Small intestine (tissue), 7 donors: ENCODE measurements at regions not wholly inside any gene's neighbourhood (a gene's known extent, or its start where the extent isn't known, plus 50 kb on each side); places are given as distances from the start of the nearest gene placed in this dataset.
A peak's percentile ranks its signal among the peaks of the same experiment; 100 is the strongest.

ENCODE experiments used
- DNase-seq, 2 donors: peaks; one replicate each; pipeline versions ENCODE4 v3.0.0 to v3.0.0-alpha.2; 2013
- FAIRE-seq: peaks from 2 replicates; lab custom pipeline; 2012; peaks lifted over from hg19 to GRCh38; lab: Jason Lieb, UNC
- H3K27ac ChIP-seq, 3 donors: one replicate each; pipeline ENCODE4 v1.5.1; 2013; ENCODE audit warnings: low read length in 2 of 3, mild to moderate bottlenecking in 2 of 3, control low read depth in 1 of 3, inconsistent platforms in 1 of 3, low read depth in 1 of 3, moderate library complexity in 1 of 3
- H3K27me3 ChIP-seq, 3 donors: one replicate each; pipeline ENCODE4 v1.6.1; 2013; ENCODE audit warnings: low read length in 3 of 3, inconsistent platforms in 1 of 3; ENCODE audit not compliant: control insufficient read depth in 3 of 3, insufficient read depth in 3 of 3
- H3K36me3 ChIP-seq, 3 donors: one replicate each; pipeline ENCODE4 v1.6.1; 2013; ENCODE audit warnings: low read length in 3 of 3, inconsistent platforms in 1 of 3, low read depth in 1 of 3, mild to moderate bottlenecking in 1 of 3, moderate library complexity in 1 of 3; ENCODE audit not compliant: control insufficient read depth in 3 of 3, insufficient read depth in 2 of 3
- H3K4me1 ChIP-seq, 3 donors: one replicate each; pipeline ENCODE4 v1.6.1; 2013; ENCODE audit warnings: low read length in 2 of 3, inconsistent platforms in 1 of 3, low read depth in 1 of 3, mild to moderate bottlenecking in 1 of 3, moderate library complexity in 1 of 3; ENCODE audit not compliant: control insufficient read depth in 3 of 3, insufficient read depth in 2 of 3
- H3K4me3 ChIP-seq, 3 donors: one replicate each; pipeline ENCODE4 v1.5.1; 2013; ENCODE audit warnings: low read length in 3 of 3, control low read depth in 1 of 3, inconsistent platforms in 1 of 3, low read depth in 1 of 3, mild to moderate bottlenecking in 1 of 3, moderate library complexity in 1 of 3
- H3K9me3 ChIP-seq, 2 donors: one replicate each; pipeline ENCODE4 v1.6.1; 2013; ENCODE audit warnings: low read depth in 1 of 2, low read length in 1 of 2; ENCODE audit not compliant: control insufficient read depth in 2 of 2, insufficient read depth in 1 of 2
- WGBS, 3 donors: extraction: QIAGEN DNeasy Blood & Tissue Kit; methylation state at CpG; one replicate each; pipeline ENCODE4 v1.1.7; 2013; 5-methylcytosine and 5-hydroxymethylcytosine counted together
- donor health status: healthy with polysubstance abuse.
- donor health status: control.
- donor health status: control.
- donor health status: Bipolar disorder and iron deficiency.
- donor health status: healthy.

DNA sequence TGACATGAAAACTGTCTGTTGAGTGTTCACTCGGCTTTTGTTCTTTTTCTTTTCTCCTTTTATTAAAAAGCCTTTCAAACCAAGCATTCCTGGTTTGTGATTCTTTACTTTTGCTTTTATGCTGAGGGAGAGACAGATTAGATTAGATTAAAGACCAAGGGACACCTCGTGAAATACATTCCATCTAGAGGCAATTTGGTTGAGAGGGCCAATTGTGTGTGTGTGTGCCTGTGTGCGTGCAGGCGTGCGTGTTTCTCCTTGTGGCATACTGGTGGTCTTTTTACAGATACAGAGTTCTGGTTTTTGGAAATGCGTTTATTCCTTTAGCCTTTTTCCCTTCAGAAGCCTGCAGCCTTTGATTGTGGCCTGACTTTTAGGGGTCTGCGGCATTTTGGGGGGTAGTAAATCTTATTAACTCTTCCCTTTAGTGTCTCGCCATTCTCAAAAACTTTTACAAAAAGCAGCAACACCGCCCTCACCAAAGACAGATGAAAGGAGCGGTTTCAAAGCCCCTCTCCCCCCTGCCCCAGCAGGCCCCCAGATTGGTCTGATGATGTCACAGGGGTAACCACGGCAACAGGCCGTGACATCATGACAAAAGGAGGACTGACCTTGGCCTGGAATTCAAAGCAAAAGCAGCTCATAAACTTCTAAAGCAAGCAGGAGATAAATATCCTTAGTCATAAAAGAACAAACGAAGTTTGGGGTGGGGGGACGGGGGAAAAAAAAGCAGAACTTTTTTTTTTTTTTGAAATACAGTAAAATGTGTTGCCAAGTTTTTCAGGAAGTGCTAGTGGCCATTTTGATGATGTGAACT is 84.1 kb upstream of the TBX3 start:
- FAIRE-seq (no peak), DNase-seq (peak in 1 of 2 donors; percentile 17)
- no peaks in the 10 kb centered on the region for H3K9me3 ChIP-seq
- no peaks in the 10 kb centered on the region for H3K4me1 ChIP-seq
- no peaks in the 10 kb centered on the region for H3K36me3 ChIP-seq
- H3K27ac ChIP-seq = no peak overlapping the region
- 63 to 70% (median 65%) methylated on average over 14 of the region's 14 CpGs for WGBS, 3 donors
- no peak overlapping the region for H3K4me3 ChIP-seq
- no peaks in the 10 kb centered on the region for H3K27me3 ChIP-seq

DNA sequence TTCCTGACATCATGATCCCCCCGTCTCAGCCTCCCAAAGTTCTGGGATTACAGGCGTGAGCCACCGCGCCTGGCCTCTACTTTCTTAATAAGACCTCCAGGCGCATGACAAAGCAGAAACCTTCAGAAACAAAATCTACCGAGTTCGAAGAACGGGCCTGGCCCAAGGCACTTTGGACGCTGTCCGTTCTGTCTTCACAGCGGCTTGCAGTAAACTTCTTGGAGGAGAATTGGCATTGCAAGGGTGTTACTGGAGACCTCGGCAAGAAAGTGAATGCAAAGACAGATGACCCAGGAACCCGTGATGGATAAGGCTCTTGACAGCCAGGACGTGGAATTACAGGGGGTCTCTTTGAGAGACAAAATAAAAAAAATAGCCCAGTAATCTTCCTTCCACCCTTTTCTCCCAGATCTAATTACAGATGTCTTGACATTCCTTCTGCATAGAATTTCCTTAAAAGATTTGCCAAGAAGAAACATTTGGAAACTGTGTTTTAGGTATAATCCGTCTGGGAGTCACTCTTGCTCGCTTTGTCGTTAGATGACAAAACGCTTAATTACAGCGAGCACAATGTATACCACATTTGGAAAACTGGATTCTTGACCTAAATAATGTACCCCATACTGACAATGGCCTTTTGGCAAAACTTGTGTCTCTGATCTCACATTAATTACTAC is 83.2 kb upstream of the TBX3 start:
- no peak for FAIRE-seq
- no peak overlapping the region for H3K4me3 ChIP-seq
- no peaks in the 10 kb centered on the region for H3K4me1 ChIP-seq
- WGBS, 3 donors = 84 to 94% (median 89%) methylated on average over 19 of the region's 19 CpGs
- H3K36me3 ChIP-seq = no peaks in the 10 kb centered on the region
- no peaks in the 10 kb centered on the region for H3K9me3 ChIP-seq
- H3K27me3 ChIP-seq = no peaks in the 10 kb centered on the region
- no peak overlapping the region for H3K27ac ChIP-seq
- DNase-seq = no peak

DNA sequence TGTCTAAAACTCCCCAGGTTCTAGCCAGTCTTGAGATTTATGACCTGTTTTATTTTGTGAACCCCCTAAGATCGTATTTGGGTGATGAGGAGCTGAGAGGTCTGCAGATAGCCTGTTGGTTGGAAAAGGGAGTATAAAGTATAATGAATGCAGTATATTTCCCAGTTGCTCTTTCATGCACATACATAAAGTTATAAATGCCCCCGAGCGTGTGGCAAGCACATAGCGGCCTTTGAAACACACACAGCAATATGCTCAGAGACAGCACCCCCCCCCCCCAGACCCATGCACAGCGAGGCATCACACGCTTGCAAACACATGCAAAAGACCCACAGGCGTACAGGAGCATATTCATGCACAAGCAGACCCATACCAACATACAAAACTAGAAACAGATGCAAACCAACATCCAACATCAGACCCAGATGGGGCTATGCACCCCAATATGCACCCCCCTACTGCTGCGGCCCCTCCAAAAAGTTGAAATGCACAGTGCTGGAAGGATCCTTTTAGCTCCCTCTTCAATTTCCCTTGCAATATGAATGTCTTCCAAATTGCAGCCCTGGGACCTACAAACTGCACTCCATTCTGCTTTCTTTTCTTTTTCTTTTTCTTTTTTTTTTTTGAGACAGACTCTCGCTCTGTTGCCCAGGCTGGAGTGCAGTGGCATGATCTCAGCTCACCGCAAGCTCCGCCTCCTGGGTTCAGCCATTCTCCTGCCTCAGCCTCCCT is 82.2 kb upstream of the TBX3 start:
- Histone ChIP-seq H3K9me3 (no peaks in the 10 kb centered on the region), H3K27me3 (no peaks in the 10 kb centered on the region), H3K27ac (no peak overlapping the region), H3K4me3 (no peak overlapping the region), H3K4me1 (no peaks in the 10 kb centered on the region), H3K36me3 (no peaks in the 10 kb centered on the region)
- FAIRE-seq (no peak), DNase-seq (no peak)
- 87 to 88% (median 87%) methylated on average over 11 of the region's 11 CpGs for WGBS, 3 donors

DNA sequence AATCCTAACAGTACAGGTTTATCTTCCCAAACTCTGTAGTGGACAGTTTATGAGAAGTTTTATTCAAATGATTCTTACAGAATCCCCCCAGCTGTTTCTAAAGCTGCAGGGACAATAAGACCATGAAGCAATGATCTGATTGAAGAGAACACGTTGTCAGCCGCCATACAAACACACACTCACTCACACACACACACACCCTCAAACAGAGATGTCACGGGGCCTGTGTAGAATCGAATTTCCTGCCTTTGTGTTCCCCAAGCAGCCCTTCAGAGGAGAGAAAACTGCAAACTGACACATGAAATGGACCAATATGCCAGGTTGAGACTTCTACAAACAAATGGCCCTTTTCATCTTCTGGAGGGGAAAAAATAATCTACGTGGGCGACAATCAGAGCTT is 80.5 kb upstream of the TBX3 start:
- no peaks in the 10 kb centered on the region for H3K36me3 ChIP-seq
- DNase-seq (no peak), FAIRE-seq (no peak)
- no peaks in the 10 kb centered on the region for H3K9me3 ChIP-seq
- no peak overlapping the region for H3K27ac ChIP-seq
- WGBS, 3 donors = 67 to 81% (median 68%) methylated on average over 6 of the region's 6 CpGs
- no peaks in the 10 kb centered on the region for H3K4me1 ChIP-seq
- H3K4me3 ChIP-seq = no peak overlapping the region
- H3K27me3 ChIP-seq = no peaks in the 10 kb centered on the region

DNA sequence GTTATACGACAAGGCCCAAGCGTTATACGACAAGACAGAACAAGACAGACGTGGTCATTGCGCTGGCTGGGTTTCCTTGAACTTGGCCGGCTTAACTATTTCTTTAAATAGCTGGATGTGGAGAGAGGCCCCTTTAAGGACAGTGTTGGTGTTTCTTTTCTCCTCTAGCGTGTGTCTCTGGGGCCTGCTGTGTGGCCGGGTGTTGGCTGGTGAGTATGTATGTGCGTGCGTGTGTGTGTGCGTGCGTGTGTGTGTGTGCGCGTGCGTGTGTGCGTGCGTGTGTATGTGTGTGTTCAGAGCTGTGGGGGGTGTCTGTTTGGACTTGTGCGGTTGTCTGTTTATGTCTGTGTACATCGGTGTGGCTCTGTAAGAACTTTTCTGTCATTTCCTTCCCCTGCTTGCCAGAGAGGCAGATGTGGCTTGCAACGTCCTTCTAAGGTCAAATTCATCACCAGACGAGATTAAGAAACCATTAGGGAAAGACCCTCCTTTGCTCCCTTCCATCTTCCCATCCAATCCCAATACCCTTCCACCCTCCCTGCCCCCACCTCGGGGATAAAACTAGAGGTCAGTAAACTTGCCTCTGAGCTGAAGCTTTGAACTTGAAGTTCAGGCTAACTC is 78.6 kb upstream of the TBX3 start:
- Histone ChIP-seq H3K9me3 (no peaks in the 10 kb centered on the region), H3K4me3 (no peak overlapping the region), H3K27ac (peak overlapping the region in 1 of 3 donors; percentile 9), H3K4me1 (no peaks in the 10 kb centered on the region), H3K27me3 (no peaks in the 10 kb centered on the region), H3K36me3 (no peaks in the 10 kb centered on the region)
- 62 to 87% (median 77%) methylated on average over 22 of the region's 22 CpGs for WGBS, 3 donors
- DNase-seq = peak in 1 of 2 donors; percentile 26
- FAIRE-seq = no peak

DNA sequence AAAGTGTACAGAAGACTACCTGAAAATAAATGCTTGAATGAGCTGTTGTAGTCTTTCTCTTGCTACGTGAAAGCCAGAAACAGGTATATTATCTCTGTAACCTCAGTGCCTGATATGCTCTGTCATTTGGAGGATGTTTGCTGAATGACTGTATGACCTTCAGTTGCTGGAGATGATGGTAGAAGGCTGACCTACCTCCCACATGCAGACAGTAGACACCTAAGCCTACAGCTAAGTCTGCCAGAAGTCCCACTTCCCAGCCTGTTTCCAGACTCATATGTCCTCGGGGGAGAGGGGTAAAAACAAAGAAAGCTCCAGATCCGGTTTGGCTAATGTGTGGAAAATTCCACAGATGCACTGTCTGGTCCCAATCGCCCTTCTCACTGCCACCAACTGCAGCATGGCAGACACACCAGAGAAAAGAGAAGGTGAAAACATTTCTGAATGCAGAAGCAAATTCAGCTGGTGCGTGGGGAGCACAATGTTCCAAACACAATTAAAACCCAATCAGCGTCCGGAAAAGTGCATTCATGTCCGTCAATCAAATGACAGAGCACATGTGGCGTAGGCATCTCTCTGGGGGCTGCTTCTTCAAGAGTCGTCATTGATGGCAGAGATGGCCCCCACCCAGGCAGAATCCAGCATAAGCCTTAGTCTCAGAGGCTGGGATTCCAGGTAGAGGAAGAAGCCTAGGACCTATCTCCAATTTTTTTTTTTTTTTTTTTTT is 76.3 kb upstream of the TBX3 start:
- WGBS, 3 donors = 77 to 86% (median 84%) methylated on average over 10 of the region's 10 CpGs

DNA sequence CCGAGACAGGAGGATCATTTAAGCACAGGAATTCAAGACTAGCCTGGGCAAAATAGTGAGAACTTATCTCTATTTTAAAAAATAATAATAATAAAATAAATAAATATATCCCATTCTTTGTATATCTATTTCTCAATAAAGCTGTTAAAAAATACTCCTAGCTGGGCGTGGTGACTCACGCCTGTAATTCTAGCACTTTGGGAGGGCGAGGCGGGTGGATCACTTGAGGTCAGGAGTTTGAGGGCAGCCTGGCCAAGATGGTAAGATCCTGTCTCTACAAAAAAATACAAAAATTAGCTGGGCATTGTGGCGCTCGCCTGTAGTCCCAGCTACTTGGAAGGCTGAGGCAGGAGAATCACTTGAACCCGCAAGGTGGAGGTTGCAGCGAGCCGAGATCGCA is 75.7 kb upstream of the TBX3 start:
- no peak overlapping the region for H3K4me3 ChIP-seq
- no peaks in the 10 kb centered on the region for H3K36me3 ChIP-seq
- FAIRE-seq (no peak), DNase-seq (no peak)
- H3K9me3 ChIP-seq = no peaks in the 10 kb centered on the region
- H3K27ac ChIP-seq = no peak overlapping the region
- H3K4me1 ChIP-seq = no peaks in the 10 kb centered on the region
- 86 to 92% (median 88%) methylated on average over 11 of the region's 11 CpGs for WGBS, 3 donors
- H3K27me3 ChIP-seq = no peaks in the 10 kb centered on the region

More for the DNA sequence above, 76.3 kb upstream of the TBX3 start:
- H3K4me1 ChIP-seq = no peaks in the 10 kb centered on the region
- no peak for FAIRE-seq
- no peak for DNase-seq
- H3K9me3 ChIP-seq = no peaks in the 10 kb centered on the region
- no peaks in the 10 kb centered on the region for H3K27me3 ChIP-seq
- H3K4me3 ChIP-seq = no peak overlapping the region
- H3K27ac ChIP-seq = no peak overlapping the region
- H3K36me3 ChIP-seq = no peaks in the 10 kb centered on the region
